ENCODE measurements at regions not wholly inside any gene's neighbourhood (a gene's known extent, or its start where the extent isn't known, plus 50 kb on each side); places are given as distances from the start of the nearest gene placed in this dataset.
"Not testable (repeated sequence)": the region's sequence is repeated elsewhere in the genome, so short reads cannot be mapped to it uniquely, and the experiment has no call there.

- H3K4me3 ChIP-seq (ENCODE audit: low read length) = no peak overlapping the region
- no peak for DNase-seq (ENCODE audit: low read depth)
- TF ChIP-seq, protein P1, sequence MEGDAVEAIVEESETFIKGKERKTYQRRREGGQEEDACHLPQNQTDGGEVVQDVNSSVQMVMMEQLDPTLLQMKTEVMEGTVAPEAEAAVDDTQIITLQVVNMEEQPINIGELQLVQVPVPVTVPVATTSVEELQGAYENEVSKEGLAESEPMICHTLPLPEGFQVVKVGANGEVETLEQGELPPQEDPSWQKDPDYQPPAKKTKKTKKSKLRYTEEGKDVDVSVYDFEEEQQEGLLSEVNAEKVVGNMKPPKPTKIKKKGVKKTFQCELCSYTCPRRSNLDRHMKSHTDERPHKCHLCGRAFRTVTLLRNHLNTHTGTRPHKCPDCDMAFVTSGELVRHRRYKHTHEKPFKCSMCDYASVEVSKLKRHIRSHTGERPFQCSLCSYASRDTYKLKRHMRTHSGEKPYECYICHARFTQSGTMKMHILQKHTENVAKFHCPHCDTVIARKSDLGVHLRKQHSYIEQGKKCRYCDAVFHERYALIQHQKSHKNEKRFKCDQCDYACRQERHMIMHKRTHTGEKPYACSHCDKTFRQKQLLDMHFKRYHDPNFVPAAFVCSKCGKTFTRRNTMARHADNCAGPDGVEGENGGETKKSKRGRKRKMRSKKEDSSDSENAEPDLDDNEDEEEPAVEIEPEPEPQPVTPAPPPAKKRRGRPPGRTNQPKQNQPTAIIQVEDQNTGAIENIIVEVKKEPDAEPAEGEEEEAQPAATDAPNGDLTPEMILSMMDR (conservative IDR thresholded peaks at IDR 0.05; ENCODE audit: low read length) = no peak
Observed at GRCh38 chr10:57891201-57892006, 376.3 kb downstream of the IPMK start.

DNA sequence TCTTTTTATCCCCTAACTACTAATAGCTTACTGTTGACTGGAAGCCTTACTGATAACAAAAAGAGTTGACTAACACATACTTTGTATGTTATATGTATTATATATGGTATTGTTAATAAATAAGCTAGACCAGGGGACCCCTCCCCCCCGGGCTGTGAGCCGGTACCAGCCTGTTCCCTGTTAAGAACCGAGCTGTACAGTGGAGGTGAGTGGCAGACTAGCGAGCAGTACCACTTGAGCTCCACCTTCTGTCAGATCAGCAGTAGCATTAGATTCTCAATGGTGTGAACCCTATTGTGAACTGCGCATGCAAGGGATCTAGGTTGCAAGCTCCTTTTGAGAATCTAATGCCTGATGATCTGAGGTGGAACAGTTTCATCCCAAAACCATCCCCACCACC lies 377.0 kb downstream of the IPMK start:
- no peak overlapping the region for H3K4me3 ChIP-seq (ENCODE audit: low read length)
- TF ChIP-seq, protein P1 (conservative IDR thresholded peaks at IDR 0.05; ENCODE audit: low read length) = no peak
- DNase-seq (ENCODE audit: low read depth) = no peak

DNA sequence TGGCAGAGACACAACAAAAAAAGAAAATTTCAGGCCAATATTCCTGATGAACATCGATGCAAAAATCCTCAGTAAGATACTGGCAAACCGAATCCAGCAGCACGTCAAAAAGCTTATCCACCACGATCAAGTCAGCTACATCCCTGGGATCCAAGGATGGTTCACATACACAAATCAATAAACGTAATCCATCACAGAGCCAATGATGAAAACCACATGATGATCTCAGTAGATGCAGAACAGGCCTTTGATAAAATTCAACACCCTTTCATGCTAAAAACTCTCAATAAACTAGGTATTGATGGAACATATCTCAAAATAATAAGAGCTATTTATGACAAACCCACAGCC lies 382.1 kb downstream of the IPMK start:
- not testable (repeated sequence) for H3K4me3 ChIP-seq (ENCODE audit: low read length); DNase-seq (ENCODE audit: low read depth)

DNA sequence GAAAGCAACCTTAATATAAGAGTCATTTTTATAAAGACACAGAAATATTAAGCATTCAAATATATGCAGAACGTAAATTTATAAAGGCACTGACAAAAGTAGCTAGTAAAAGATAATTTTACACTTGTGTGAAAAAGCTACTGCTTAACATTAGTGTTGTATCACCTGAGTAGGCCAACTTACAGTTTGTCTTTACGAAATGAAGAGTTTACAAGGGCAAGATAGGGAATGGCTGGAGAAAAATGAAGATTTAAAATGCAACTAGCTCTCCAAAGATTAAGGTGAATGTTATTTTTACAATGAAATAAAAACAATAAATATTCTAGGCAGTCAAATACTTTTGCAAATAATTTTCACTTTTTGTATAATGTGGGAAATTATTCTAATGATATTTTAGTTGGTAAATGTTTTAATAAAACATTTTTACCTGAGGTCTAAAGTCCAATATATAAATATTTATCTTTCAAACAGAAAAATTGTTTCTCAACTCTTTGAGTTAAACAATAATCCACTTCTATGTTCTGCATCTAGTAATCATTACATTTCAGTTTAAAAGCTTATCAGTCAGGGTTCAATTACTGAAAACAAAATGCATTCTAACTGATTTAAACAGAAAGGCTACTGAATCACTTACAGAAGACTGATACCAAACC lies 382.6 kb downstream of the IPMK start:
- no peak for DNase-seq (ENCODE audit: low read depth)
- no peak overlapping the region for H3K4me3 ChIP-seq (ENCODE audit: low read length)
- TF ChIP-seq, protein P1 (conservative IDR thresholded peaks at IDR 0.05; ENCODE audit: low read length) = no peak

DNA sequence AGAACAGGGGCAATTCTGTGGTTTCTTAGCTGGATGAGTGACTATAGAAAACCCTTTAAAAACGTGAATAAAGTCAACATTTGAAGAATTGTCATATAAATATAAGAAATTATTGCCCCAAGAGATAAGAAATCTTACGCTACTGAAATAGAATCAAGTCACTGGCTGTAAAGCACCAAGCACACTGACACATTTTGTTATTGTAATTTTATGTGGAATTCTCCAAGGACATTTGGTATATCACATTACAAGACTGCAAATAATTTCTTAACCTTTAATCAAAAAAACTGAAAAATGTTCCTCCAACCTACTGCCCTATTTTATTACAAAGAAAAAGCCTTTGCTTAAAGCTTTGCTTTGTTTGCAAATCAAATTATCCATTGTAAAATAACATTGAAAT lies 383.3 kb downstream of the IPMK start:
- DNase-seq (ENCODE audit: low read depth) = no peak
- no peak overlapping the region for H3K4me3 ChIP-seq (ENCODE audit: low read length)
- TF ChIP-seq, protein P1 (conservative IDR thresholded peaks at IDR 0.05; ENCODE audit: low read length) = no peak

GRCh38 chr10:57880446-57881227 lies 387.1 kb downstream of the IPMK start:
- DNase-seq (ENCODE audit: low read depth) = no peak
- TF ChIP-seq, protein P1 (conservative IDR thresholded peaks at IDR 0.05; ENCODE audit: low read length) = no peak
- H3K4me3 ChIP-seq (ENCODE audit: low read length) = no peak overlapping the region

DNA sequence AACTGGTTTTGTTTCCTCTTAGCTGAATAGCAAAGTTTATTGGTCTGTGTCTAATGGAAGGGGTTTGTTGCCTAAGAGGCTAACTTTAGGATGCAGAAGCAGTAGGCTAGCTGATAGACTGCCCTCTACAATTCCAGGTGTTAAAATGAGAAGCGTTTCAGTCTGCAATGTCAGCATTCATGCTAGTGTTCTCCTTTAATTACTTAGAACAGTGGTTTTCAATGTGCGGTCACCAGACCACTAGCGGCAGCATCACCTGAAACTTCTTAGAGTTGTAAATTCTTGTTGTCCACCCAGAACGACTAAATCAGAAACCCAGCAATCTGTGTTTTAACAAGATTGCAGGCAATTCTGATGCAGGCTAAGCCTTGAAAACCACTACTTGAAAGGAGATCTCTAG lies 392.9 kb downstream of the IPMK start:
- no peak overlapping the region for H3K4me3 ChIP-seq (ENCODE audit: low read length)
- TF ChIP-seq, protein P1 (conservative IDR thresholded peaks at IDR 0.05; ENCODE audit: low read length) = no peak
- no peak for DNase-seq (ENCODE audit: low read depth)

Data from AG10803 (cell line).